GM12878 (cell line): ENCODE measurements at regions not wholly inside any gene's neighbourhood (a gene's known extent, or its start where the extent isn't known, plus 50 kb on each side); places are given as distances from the start of the nearest gene placed in this dataset.
"Not testable (repeated sequence)": the region's sequence is repeated elsewhere in the genome, so short reads cannot be mapped to it uniquely, and the experiment has no call there.

Experiments used
- ATAC-seq: fragments of 200-7000 bp; cut with Tn5 transposase; 3 replicates; pipeline ENCODE4 v1.9.1; 2020; ENCODE audit warnings: mild to moderate bottlenecking, moderate library complexity
- BruUV-seq: library from RNA; stranded (reverse); fragments of 400-500 nt; replicated peaks from 2 replicates; lab custom pipeline; 2021; lab: Mats Ljungman, UMichigan
- CTCF ChIA-PET: fragments of 300-600 bp; sonication (Branson Sonifier 250); formaldehyde crosslinking; extraction: SDS; loops from one replicate; lab custom pipeline; 2021; ENCODE audit warnings: inconsistent platforms; lab: Yijun Ruan, JAX
- POLR2A ChIA-PET: fragments of 350-600 bp; formaldehyde crosslinking; extraction: SDS; loops from one replicate; lab custom pipeline; 2021; ENCODE audit warnings: inconsistent platforms; lab: Charles Lee
- RAD21 ChIA-PET: fragments of 300-600 bp; sonication (Branson Sonifier 250); formaldehyde crosslinking; loops from one replicate; lab custom pipeline; 2023; ENCODE audit warnings: antibody characterized with exemption; ENCODE audit not compliant: unreplicated experiment; lab: Charles Lee
- SMC1A ChIA-PET: fragments of 300-600 bp; sonication (Branson Sonifier 250); formaldehyde crosslinking; loops from one replicate; lab custom pipeline; 2023; ENCODE audit not compliant: unreplicated experiment, uncharacterized antibody; lab: Charles Lee
- DNase-seq: peaks from one replicate; pipeline ENCODE4 v3.0.0-alpha.2; 2011; ENCODE audit warnings: low read depth, low spot score
- FAIRE-seq: peaks from 3 replicates; lab custom pipeline; 2011; peaks lifted over from hg19 to GRCh38; lab: Jason Lieb, UNC
- H2AFZ ChIP-seq: 2 replicates; pipeline ENCODE4 v1.6.0; 2011; ENCODE audit warnings: low read depth, low read length, control low read depth; ENCODE audit not compliant: control insufficient read depth
- H3K27ac ChIP-seq: 2 replicates; pipeline ENCODE4 v1.5.1; 2011; ENCODE audit warnings: control low read depth; ENCODE audit not compliant: control insufficient read depth, insufficient read depth
- H3K27me3 ChIP-seq, 2 experiments: replicated peaks in 1 of 2; 2 replicates each; pipeline versions ENCODE4 v1.6.0 to v1.6.1; 2011; ENCODE audit warnings: low read length in 1 of 2; ENCODE audit not compliant: control insufficient read depth in 2 of 2, insufficient read depth in 2 of 2
- H3K36me3 ChIP-seq, 2 experiments: 2 replicates each; pipeline ENCODE4 v1.5.1; 2011; ENCODE audit warnings: low read length in 1 of 2; ENCODE audit not compliant: control insufficient read depth in 2 of 2, insufficient read depth in 2 of 2
- H3K4me1 ChIP-seq: 2 replicates; pipeline ENCODE4 v1.6.1; 2011; ENCODE audit warnings: mild to moderate bottlenecking, low read length, moderate library complexity, mixed read lengths; ENCODE audit not compliant: control insufficient read depth, insufficient read depth
- H3K4me2 ChIP-seq: 2 replicates; pipeline ENCODE4 v1.6.0; 2011; ENCODE audit warnings: control low read depth; ENCODE audit not compliant: control insufficient read depth, insufficient read depth
- H3K4me3 ChIP-seq: fragments of 200-600 bp; sonication (generic); 2 replicates; pipeline ENCODE4 v1.5.1; 2016
- H3K79me2 ChIP-seq: 2 replicates; pipeline ENCODE4 v1.6.0; 2011; ENCODE audit warnings: low read length; ENCODE audit not compliant: control insufficient read depth, insufficient read depth
- H3K9ac ChIP-seq: 2 replicates; pipeline ENCODE4 v1.8.0; 2011; ENCODE audit warnings: low read length, control low read depth, mixed read lengths; ENCODE audit not compliant: control insufficient read depth, insufficient read depth
- H3K9me3 ChIP-seq: replicated peaks from 3 replicates; pipeline ENCODE4 v1.5.1; 2011; ENCODE audit warnings: mild to moderate bottlenecking, low read length; ENCODE audit not compliant: control insufficient read depth, insufficient read depth
- H4K20me1 ChIP-seq: 2 replicates; pipeline ENCODE4 v1.6.0; 2011; ENCODE audit not compliant: control insufficient read depth, insufficient read depth
- RELA ChIP-seq: fragments of 450-650 bp; IDR thresholded peaks from 2 replicates; pipeline ENCODE4 v1.8.0; 2014; ENCODE audit warnings: borderline replicate concordance; ENCODE audit not compliant: partially characterized antibody
- TBL1XR1 ChIP-seq: IDR thresholded peaks from 2 replicates; pipeline ENCODE4 v1.6.1; 2012; ENCODE audit warnings: low read depth, low read length, improper control_type of control experiment
- ZNF24 ChIP-seq: fragments of 450-650 bp; IDR thresholded peaks from 2 replicates; pipeline ENCODE4 v1.6.1; 2017; ENCODE audit warnings: antibody characterized with exemption, mild to moderate bottlenecking
- in situ Hi-C: fragments of 300-500 bp; cut with MboI; formaldehyde crosslinking; loops from 9 replicates; pipeline ENCODE4 v1.14.3; 2018; ENCODE audit warnings: mixed read lengths
- intact Hi-C: fragments of 100-400 bp; cut with micrococcal nuclease; formaldehyde crosslinking; loops from one replicate; pipeline ENCODE4 v1.14.2; 2022; ENCODE audit not compliant: unreplicated experiment

- RAD21 ChIA-PET, result interaction anchor here (0.6 to 1.8 kb wide), 2 partner anchors 44 to 1149 kb away, joined by 3 to 4 read pairs; no protein-coding TSS in a partner anchor
- H2AFZ ChIP-seq, result no peak overlapping the region
- no peaks in the 10 kb centered on the region for H3K4me1 ChIP-seq
- no peaks in the 10 kb centered on the region for H3K79me2 ChIP-seq
- H3K9ac ChIP-seq, result no peak overlapping the region
- TF ChIP-seq TBL1XR1 (no peak), RELA (no peak), ZNF24 (no peak)
- SMC1A ChIA-PET, result interaction anchor here (1.8 kb wide), 1 partner anchor 10 kb away, joined by 6 read pairs; no protein-coding TSS in a partner anchor
- no peak overlapping the region for H3K4me2 ChIP-seq
- no peak overlapping the region for H3K4me3 ChIP-seq
- POLR2A ChIA-PET, result no interaction called here
- DNase-seq, result no peak
- intact Hi-C loops, result no loop called here
- in situ Hi-C loops, result no loop called here
- no TSS peak for BruUV-seq
- no peaks in the 10 kb centered on the region for H3K27me3 ChIP-seq
- ATAC-seq, result no peak
- H3K27ac ChIP-seq, result no peak overlapping the region
- CTCF ChIA-PET, result interaction anchor here (1.0 kb wide), 1 partner anchor 9 kb away, joined by 3 read pairs; no protein-coding TSS in a partner anchor
- H3K36me3 ChIP-seq, result no peaks in the 10 kb centered on the region
- H3K9me3 ChIP-seq, result no peaks in the 10 kb centered on the region; the same call in 2 of the 3 replicates
- FAIRE-seq, result no peak
- no peaks in the 10 kb centered on the region for H4K20me1 ChIP-seq
Measured at GRCh38 chr9:82135106-82135505, 146.5 kb downstream of the SPATA31D1 start.

- H3K4me3 ChIP-seq, H3K4me1 ChIP-seq, FAIRE-seq, H4K20me1 ChIP-seq, in situ Hi-C loops, intact Hi-C loops, CTCF ChIA-PET, POLR2A ChIA-PET, H3K36me3 ChIP-seq, H3K9me3 ChIP-seq, H3K9ac ChIP-seq, H2AFZ ChIP-seq, H3K27ac ChIP-seq, SMC1A ChIA-PET, BruUV-seq, H3K4me2 ChIP-seq, RAD21 ChIA-PET, ATAC-seq, H3K79me2 ChIP-seq, DNase-seq, H3K27me3 ChIP-seq: not testable (repeated sequence)
Measured at GRCh38 chr9:82138081-82138480, 149.5 kb downstream of the SPATA31D1 start.
